Hindlimb muscle (tissue), 1 donor: ENCODE measurements at regions not wholly inside any gene's neighbourhood (a gene's known extent, or its start where the extent isn't known, plus 50 kb on each side); places are given as distances from the start of the nearest gene placed in this dataset.
"Not testable (repeated sequence)": the region's sequence is repeated elsewhere in the genome, so short reads cannot be mapped to it uniquely, and the experiment has no call there.

Experiments
- DNase-seq: peaks from one replicate; pipeline ENCODE4 v3.0.0-alpha.2; 2013

DNA sequence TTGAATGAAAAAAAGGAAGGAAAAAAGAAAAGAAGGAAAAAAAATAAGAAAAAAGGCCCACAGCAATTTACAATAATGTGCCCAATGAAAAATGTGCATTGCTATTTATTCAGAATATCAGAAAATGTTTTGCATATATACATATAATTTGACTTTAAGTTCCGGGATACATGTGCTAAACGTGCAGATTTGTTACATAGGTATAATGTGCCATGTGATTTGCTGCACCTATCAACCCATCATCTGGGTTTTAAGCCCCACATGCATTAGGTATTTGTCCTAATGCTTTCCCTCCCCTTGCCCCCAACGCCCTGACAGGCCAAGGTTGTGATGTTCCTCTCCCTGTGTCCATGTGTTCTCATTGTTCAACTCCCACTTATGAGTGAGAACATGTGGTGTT is 738.0 kb upstream of the CDH6 start:
- DNase-seq: not testable (repeated sequence)

DNA sequence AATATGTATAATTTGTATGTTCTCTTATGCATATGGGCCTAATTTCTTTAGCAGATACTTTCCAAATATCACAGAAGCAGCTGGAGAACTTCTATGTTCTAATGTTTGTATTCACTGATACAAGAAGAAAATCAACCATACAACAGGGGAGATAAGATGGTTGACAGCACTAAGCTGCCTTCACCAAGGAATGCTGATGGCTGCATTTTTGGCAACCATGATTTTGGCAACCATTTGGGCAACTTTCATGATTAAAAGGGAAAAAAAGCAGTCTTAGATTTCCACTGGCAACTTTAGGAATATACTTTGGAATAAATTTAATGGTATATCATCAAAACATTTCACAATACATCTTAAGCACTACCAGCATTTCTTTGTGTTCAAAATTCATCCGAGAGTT is 740.3 kb upstream of the CDH6 start:
- DNase-seq: no peak

DNA sequence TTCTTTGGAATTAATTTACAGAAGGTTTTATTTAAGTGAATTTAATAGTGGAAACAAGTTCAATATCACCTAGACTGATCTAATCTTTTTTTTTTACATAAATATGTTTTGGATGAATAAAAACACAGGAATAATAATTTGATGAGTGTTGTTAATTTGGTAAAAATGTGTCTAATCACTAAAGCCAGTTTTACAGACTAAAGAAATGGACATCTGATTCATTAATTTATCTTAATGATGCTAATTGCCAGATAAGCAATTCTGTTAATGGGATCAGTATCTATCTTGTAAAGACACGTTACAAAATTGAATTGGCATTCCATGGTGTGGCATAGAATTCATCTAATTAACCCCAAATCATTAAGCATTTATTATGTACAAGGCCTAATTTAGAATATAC is 743.3 kb upstream of the CDH6 start:
- DNase-seq: no peak

DNA sequence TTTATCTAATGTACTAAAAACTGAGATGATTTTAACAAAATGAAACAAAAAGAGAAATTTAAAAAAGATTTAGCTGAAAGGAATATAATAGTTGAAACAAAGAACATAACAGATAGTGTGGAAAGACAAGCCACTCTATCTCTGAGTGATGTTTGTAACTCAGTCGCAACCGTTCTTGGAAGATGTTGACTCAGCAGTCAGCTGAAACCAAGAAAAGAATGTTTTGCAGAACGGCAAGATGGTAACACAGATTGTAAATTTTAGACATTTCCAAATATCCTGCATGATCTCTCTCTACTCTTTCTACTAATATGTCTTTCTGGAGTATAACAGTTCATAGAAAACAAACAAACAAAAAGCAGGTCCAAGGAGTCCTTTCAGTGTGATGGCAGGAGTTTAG is 746.1 kb upstream of the CDH6 start:
- DNase-seq: no peak

DNA sequence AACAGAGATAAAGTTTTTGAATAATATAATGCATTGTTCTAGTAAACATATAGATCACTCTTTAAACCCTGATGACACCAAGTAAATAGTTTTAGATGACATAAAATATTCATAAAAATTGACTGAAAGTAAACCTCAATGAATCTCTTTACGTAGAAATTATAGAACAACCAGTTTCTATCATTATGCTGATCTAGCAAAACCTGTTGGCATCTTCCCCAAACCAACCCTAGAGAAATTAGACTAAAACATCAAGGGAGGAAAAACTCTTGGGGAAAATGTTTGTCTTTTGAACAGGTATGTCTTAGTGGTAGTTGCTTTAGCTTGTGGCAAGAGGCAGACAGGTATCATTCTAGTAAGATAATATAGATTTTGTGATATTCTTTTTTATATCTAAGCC is 747.0 kb upstream of the CDH6 start:
- DNase-seq: no peak

DNA sequence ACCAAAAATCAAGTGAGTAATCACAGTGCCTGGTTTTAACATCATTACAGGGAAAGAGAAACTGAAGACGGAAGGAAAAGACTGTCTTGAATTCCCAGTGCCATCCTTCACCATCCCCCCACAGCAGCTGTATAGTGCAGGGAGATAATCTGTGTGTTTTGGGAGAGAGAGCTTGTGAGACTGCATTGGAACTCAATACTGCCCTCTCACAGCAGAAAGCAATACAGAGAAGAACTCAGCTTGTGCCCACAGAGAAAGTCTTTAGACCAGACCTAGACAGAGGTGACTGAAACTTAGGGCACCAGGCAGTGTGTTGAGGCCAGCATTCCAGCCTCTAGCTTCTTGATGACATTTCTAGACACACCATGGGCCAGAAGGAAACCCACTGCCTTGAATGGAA is 754.7 kb upstream of the CDH6 start:
- no peak for DNase-seq

DNA sequence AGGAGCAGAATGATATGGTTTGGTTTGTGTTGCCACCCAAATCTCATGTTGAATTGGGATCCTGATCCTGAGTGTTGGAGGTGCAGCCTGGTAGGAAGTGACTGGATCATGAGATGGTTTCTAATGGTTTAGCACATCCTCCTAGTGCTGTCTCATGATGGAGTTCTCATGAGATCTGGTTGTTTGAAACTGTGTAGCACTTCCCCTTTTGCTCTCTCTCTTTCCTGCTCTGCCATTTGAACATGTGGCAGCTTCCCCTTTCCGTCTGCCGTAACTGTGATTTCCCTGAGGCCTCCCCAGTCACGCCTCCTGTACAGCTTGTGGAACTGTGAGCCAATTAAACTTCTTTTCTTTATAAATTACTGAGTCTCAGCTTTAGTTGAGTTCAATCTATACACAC is 756.8 kb upstream of the CDH6 start:
- no peak for DNase-seq

DNA sequence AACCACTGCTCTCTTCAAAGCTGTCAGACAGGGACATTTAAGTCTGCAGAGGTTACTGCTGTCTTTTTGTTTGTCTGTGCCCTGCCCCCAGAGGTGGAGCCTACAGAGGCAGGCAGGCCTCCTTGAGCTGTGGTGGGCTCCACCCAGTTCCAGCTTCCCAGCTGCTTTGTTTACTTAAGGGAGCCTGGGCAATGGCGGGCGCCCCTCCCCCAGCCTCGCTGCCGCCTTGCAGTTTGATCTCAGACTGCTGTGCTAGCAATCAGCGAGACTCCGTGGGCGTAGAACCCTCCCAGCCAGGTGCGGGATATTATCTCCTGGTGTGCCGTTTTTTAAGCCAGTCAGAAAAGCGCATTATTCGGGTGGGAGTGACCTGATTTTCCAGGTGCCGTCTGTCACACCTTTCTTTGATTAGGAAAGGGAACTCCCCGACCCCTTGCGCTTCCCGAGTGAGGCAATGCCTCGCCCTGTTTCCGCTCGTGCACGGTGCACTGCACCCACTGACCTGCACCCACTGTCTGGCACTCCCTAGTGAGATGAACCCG is 764.5 kb upstream of the CDH6 start:
- not testable (repeated sequence) for DNase-seq

DNA sequence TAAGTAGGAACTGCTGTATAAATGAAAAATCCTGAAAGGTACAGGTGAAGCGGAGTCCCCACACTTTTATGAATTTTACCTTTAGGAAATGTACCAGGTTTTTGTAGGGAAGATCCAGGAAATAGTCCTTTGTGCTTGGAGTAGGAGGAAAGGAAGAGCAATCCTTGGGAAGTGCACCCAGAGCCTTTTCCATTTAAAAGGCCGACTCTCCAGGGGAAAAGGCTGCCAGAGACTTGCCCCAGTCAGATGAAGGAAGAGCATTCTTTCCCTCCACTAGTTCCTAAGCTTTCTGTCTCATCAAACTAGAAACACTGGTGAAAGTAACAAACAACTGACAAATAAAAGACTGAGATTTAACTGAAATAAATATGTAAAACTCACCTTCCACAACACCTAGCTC is 779.4 kb upstream of the CDH6 start:
- DNase-seq: no peak

DNA sequence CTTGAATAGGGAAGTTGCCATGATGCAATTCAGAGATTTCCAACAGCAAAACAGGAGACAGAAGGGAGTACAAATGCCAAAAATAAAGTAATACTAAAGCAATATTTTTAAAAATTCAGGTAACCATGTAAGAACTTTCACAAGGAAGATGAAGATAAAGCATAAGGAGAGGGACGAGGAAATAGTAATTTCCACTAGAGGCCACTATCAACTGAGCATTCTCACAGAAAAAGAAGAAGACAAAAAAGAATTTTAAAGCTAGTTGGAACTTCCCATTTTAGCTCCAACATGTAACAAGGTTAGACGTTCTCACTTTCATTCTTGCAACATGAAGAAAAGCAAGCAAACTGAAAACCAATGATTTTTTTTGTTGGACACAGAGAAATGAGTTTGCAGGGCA is 779.9 kb upstream of the CDH6 start:
- DNase-seq: no peak

DNA sequence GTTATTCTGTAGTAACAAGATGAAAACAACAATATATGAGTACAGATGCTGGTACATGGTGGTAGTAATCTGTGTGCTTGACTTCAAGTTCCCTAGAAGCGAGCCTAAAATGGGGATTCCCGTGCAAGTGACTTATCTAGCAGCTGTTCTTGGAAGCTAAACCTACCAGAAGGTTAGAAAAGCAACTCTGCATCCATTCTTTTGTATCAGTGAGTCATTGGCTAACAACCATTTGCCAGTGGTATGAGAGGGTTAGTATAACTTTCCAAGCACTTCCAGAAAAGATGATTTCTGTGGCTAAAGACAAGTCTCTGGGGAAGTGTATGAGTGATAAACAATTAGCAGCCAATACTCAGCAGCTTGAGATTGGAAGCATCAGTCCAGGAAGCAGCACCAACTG is 787.7 kb upstream of the CDH6 start:
- DNase-seq: no peak

DNA sequence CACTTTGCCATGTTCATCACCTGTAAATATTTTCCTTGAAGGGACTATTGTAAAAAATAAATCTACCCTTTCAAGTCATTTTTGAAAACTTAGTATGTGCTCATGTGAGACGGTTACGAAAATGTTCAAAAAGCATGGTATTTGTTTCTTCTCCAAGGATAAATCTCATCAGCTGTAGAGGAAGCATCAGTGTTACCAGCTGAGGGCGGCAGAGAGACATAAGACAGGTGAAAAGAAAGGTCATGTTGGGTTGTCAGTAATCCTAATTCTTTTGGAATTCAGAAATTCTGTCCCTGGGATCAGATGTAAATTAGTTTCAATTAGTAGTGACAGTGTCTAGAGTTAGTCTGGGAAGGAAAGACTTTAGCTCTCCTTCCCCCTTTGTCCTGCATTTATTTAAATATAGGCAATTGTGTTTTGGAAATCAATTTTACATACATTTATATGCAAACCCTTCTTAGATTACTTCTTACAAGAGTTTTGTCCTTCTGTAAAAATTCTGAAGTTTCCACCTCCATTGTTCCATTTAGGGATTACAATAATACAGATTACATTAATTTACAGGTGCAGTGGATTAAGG is 791.9 kb upstream of the CDH6 start:
- DNase-seq: no peak

DNA sequence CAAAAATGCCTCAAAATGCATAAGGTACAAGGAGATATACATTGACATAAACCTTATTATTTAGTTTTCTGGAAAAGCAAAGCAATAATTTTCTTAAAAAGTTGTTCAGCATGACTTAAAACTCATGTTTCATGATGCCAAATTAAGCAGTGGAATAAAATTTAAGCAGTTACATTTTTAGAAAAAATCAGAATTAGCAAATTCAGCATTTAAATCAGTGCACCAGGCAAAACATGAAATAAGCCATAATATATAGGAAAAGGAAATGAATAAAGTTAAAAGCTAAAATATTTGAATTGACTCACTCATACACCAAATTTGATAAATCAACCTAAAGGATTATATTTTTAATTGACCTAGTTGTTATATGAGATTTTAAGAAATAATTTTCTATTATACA is 795.1 kb upstream of the CDH6 start:
- no peak for DNase-seq

DNA sequence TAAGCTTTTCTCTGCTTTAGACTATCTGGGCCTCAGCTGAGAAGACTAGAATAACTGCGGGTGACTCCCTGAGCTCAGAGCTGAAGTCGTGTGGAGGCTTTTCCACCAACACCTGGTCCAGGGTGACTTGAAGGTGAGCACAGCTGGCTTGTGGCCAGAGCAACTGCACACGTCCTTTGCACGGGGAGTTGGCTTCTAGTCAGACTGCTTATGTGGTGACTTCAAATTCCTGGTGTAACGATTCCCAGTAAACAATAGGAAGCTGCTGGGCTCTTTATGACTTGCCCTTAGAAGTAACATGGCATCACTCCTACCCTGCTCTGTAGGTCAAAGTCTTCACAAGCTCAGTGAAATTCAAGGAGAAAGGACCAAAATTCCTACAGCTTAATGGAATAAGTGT is 800.6 kb upstream of the CDH6 start:
- DNase-seq: no peak

DNA sequence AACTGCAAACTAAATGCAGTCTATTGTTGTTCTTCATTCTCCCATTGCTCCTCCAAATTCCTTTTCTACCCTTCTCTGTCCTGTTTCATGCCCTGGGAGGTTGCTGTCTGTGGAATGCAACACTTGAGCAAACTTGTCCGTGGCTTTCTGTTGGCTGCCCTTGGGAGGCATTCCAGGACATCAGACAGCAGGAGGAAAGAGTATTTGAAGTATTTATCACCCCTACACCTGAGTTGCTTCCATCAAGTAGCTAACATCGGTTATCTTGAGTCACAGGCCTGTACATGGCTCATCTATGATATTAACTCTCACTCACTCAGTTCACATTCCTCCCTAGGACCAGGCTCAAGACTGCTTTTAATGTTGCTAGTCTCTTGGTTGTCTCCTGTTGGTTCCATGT is 803.4 kb upstream of the CDH6 start:
- DNase-seq: no peak

DNA sequence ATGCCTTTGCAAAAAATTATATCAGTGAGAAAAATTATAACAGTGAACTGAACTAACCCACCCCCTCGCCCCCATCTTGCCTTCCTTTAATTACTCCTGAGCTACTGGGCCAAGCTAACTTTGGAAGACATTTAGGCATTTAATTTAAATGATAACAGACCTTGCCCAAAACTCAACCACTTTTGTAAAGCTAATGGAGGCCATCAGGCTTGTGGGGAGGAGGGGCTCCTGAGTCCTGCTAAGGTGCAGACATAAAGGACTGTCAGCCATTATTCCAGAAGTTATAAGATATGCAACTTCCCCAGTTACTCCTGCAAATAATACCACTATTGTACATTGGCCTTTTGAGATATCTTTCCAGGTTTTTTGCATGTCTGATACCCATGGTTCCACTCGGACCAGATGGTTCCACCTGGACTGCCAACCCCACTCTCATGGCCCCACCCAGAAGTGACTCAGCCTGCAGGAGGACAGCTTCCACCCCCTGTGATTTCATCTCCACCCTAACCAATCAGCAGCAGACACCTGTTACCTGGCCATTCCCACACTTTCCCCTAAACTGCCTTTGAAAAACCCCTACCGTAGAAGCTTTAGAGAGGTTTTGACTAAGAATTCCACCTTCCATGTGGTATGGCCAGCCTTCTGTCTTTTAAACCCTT is 805.4 kb upstream of the CDH6 start:
- DNase-seq: no peak

DNA sequence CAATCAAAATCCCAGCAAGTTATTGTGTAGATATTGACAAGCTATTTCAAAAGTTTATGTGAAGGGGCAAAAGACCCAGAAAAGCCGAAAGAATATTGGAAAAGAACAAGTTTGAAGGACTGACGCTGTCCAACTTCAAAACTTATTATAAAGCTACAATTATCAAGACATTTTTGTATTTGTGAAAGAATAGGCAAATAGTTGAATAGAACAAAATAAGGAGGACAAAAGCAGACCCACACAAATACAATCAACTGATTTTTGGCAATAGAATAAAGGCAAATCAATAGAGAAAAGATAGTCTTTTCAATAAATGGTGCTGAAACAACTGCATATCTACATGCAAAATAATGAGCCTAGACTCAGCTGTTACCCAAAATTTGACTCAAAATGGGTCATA is 807.7 kb upstream of the CDH6 start:
- no peak for DNase-seq

DNA sequence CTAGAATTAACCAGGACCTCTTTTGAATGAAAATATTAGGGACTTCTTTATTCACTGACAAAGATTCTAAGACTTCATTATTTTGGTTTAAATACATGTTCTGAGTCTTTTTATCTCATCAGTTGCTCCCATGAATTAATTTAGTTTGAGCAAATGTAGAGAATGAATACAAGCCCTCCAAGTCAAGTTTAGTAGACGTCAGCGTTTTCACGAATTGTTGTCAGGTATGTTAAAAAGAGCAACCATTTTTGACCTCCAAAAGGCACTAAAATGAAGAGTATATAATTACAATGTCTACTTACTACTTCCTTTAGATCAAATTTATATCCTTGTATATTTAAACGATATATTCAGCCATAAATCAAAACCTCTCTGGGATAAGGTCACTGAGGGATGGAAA is 809.3 kb upstream of the CDH6 start:
- no peak for DNase-seq

DNA sequence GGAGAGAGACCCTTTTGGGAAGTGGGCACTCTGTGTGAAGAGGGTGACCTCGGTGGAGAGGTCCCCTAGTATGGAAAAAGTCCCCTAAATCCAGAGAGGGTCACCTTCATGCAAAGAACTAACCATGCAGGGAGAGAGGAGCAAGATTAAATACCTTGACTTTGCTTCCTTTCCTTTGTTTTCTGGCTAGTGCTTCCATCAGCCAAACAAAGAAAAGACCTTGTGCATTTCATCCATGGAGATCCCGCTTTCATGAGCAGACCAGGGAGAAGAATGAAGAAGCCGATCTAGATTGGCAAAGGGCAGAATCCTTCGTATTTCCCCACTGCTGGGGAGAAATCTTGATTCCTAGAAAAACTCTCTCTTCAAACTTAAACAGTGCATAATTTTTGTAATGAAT is 813.3 kb upstream of the CDH6 start:
- DNase-seq: no peak

DNA sequence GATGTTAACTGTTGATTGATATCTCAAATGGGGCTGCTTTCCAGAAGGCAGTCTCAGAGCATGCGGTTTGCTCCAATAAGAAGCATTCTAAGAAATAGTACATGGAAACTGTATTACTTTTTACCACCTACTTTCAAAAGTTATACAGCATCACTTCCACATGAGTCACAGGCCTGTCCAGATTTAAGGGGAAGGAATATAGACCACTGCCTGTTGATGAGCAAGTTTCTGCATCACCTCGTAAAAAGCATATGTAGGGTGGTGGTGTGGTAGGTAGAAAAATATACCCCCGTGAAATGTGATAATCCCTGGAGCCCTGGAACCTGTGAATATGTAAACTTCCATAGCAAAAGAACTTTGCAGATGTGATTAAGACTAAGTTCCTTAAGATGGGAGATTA is 816.6 kb upstream of the CDH6 start:
- no peak for DNase-seq

DNA sequence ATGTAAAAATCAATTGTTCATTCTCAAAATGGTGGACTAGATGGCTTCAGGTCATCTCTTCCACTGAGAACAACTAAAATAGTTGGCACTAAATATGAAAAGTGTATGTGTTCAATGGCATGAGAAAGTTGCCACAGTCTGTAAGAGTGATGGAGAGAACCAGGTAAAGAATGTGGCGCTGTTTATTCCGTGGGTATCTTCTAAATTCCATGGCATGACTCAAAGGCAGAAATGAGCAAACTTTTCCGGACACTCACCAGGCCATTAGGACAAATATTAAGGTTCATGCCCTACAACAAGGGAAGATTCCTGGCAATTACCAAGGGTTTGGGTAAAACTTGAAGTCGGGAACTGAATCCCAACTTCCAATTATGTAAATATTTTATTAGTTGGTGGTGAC is 825.4 kb upstream of the CDH6 start:
- DNase-seq: no peak

DNA sequence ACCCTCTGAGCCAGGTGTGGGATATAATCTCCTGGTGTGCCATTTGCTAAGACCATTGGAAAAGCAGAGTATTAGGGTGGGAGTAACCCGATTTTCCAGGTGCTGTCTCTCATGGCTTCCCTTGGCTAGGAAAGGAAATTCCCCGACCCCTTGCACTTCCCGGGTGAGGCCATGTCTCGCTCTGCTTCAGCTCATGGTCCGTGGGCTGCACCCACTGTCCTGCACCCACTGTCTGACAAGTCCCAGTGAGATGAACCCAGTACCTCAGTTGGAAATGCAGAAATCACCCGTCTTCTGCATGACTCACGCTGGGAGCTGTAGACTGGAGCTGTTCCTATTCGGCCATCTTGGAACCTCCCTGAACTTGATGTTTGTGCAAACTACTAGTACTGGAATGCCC is 828.5 kb upstream of the CDH6 start:
- DNase-seq: not testable (repeated sequence)

DNA sequence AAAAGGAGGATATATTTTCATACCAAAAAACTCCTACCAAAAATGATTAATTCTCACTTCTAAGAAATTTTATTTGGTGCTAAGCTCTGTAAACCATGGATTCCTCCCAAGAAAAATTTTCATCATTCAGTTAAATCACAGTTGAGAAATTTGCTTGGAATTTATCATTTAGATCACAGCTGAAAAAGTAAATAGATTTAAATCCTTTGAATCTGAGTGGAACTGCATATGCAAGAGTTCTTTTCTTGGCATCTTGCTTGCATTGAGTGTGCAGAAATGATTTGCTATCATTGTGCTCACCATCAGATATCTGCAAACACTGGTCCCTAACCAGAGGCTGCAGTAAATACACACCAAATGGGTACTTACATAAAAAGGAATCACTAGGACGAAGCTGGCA is 836.1 kb upstream of the CDH6 start:
- DNase-seq: no peak

DNA sequence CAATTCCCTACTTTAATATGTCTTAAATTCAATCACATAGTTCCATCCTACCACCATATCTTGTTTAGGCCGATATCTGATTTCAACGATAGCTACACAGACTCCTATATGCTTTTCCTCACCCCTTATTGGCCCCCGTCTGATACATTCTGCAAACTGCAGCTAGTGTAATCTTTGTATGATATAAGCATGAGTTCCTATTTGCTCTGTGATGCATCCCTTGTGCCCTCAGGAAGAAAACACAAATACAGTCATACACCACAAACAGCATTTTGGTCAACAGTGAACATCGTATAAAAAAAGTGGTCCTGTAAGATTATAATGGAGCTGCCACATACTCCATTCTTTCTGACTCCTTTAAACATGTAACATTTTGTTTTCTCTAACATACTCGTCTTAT is 837.8 kb upstream of the CDH6 start:
- no peak for DNase-seq

DNA sequence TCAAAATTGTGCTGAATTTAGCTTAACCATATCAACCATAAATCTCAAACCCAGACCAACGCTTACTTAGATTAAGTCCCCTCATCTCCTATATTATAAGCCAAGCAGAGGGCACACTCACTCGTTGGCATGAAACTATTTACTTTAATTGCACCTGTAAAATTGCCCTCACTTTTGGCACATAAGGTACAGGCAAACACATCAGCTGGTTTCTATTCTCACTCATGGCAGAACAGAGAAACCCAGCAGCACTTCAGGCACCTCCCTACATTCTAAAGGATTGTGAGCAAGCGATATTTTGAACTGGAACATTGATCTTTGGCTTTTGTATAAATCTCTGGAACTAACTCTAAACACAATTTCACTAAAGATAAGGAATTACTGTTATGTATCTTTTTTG is 845.6 kb upstream of the CDH6 start:
- no peak for DNase-seq
